Testis (tissue), 2 donors: ENCODE measurements at regions not wholly inside any gene's neighbourhood (a gene's known extent, or its start where the extent isn't known, plus 50 kb on each side); places are given as distances from the start of the nearest gene placed in this dataset.

Experiments
- CTCF ChIP-seq, 3 experiments: fragments of 450-650 bp in 2 of 3; fragments of 200-600 bp in 1 of 3; sonication (generic) in 1 of 3; IDR thresholded peaks; one replicate each; pipeline ENCODE4 v1.5.1; 2016 to 2019; ENCODE audit warnings: antibody characterized with exemption in 3 of 3, mild to moderate bottlenecking in 2 of 3, moderate library complexity in 1 of 3
- POLR2A ChIP-seq: fragments of 450-650 bp; IDR thresholded peaks from one replicate; pipeline ENCODE4 v1.6.1; 2017; ENCODE audit warnings: antibody characterized with exemption, mild to moderate bottlenecking, moderate library complexity

DNA sequence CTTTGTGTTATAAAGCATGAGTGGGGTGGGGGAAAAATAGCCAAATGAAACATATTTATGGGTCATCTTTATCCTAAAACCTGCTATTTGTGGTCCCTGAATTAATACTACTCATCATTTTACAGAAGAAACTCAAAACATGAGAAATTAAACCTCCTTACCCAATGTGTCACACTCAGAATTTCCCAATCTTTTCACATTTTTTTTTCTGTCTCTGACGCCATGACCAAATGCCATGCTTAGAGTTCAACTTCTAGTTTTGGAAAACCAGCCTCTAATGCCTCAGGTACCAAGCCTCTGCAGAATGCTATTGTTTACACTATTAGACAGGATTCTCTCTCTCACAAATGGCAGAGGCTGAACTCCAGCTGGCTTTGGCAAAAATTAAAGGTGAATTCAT lies 505.5 kb upstream of the WWC1 start:
- no peak for TF ChIP-seq CTCF (IDR thresholded peaks at IDR 0.05)
- no peak for TF ChIP-seq POLR2A
